HepG2 (cell line): ENCODE measurements at regions not wholly inside any gene's neighbourhood (a gene's known extent, or its start where the extent isn't known, plus 50 kb on each side); places are given as distances from the start of the nearest gene placed in this dataset.

Experiments used
- ATAC-seq: fragments of 200-7000 bp; cut with Tn5 transposase; 3 replicates; pipeline ENCODE4 v1.9.1; 2020; ENCODE audit warnings: mild to moderate bottlenecking, moderate library complexity
- BruUV-seq: library from RNA; stranded (reverse); fragments of 400-500 nt; replicated peaks from 2 replicates; lab custom pipeline; 2021; lab: Mats Ljungman, UMichigan
- CTCF ChIA-PET: fragments of 300-600 bp; formaldehyde crosslinking; extraction: SDS; loops from one replicate; lab custom pipeline; 2021; ENCODE audit warnings: low total read pairs, inconsistent platforms, low intra/inter-chr PET ratio; lab: Yijun Ruan, JAX
- POLR2A ChIA-PET: fragments of 350-600 bp; sonication (Branson Sonifier 250); formaldehyde crosslinking; loops from one replicate; lab custom pipeline; 2020; ENCODE audit warnings: antibody characterized with exemption, inconsistent platforms; lab: Yijun Ruan, JAX
- DNase-seq: peaks from one replicate; pipeline ENCODE4 v3.0.0-alpha.2; 2015; ENCODE audit warnings: low spot score
- FAIRE-seq: peaks from 3 replicates; lab custom pipeline; 2011; peaks lifted over from hg19 to GRCh38; lab: Jason Lieb, UNC
- H2AFZ ChIP-seq: one replicate; pipeline ENCODE4 v1.6.1; 2011; ENCODE audit warnings: low read length, inconsistent platforms
- H3K27ac ChIP-seq: fragments of 300-600 bp; 3 replicates; pipeline ENCODE4 v1.8.0; 2011; ENCODE audit warnings: mixed run types, mild to moderate bottlenecking, mixed read lengths, low read length, inconsistent platforms; ENCODE audit not compliant: insufficient read depth; ENCODE audit errors: extremely low read length
- H3K27me3 ChIP-seq, 2 experiments: fragments of 200-600 bp in 1 of 2; 2 replicates in 1 of 2; 3 replicates in 1 of 2; pipeline versions ENCODE4 v1.6.0 to v1.8.0; 2011; ENCODE audit warnings: low read length in 2 of 2, mild to moderate bottlenecking in 2 of 2, moderate library complexity in 2 of 2, inconsistent platforms in 1 of 2; ENCODE audit not compliant: insufficient read depth in 2 of 2, control insufficient read depth in 1 of 2
- H3K36me3 ChIP-seq, 2 experiments: fragments of 200-600 bp in 1 of 2; replicated peaks in 1 of 2; 2 replicates in 1 of 2; 3 replicates in 1 of 2; pipeline versions ENCODE4 v1.5.1 to v1.8.0; 2011; ENCODE audit warnings: low read length in 2 of 2, inconsistent platforms in 1 of 2; ENCODE audit not compliant: insufficient read depth in 2 of 2, control insufficient read depth in 1 of 2
- H3K4me1 ChIP-seq: 2 replicates; pipeline ENCODE4 v1.5.1; 2012; ENCODE audit warnings: low read length, inconsistent platforms; ENCODE audit not compliant: insufficient read depth
- H3K4me2 ChIP-seq: 2 replicates; pipeline ENCODE4 v1.6.0; 2011; ENCODE audit warnings: low read depth, low read length, inconsistent platforms
- H3K4me3 ChIP-seq, 3 experiments: fragments of 200-600 bp in 1 of 3; sonication (generic), shearing (Covaris generic) in 1 of 3; replicated peaks in 1 of 3; 2 replicates each; pipeline ENCODE4 v1.5.1; 2011 to 2016; ENCODE audit warnings: low read length in 3 of 3, inconsistent platforms in 2 of 3, low read depth in 2 of 3, mild to moderate bottlenecking in 2 of 3, control low read depth in 1 of 3, mixed read lengths in 1 of 3; ENCODE audit not compliant: insufficient read depth in 1 of 3
- H3K79me2 ChIP-seq: one replicate; pipeline ENCODE4 v1.6.1; 2011; ENCODE audit warnings: low read length, inconsistent platforms; ENCODE audit not compliant: insufficient read depth
- H3K9ac ChIP-seq: 2 replicates; pipeline ENCODE4 v1.6.0; 2011; ENCODE audit warnings: mild to moderate bottlenecking, low read depth, low read length, inconsistent platforms; ENCODE audit not compliant: insufficient read depth
- H3K9me3 ChIP-seq: 2 replicates; pipeline ENCODE4 v1.5.1; 2012; ENCODE audit warnings: mild to moderate bottlenecking, low read length
- H4K20me1 ChIP-seq: 2 replicates; pipeline ENCODE4 v1.6.0; 2011; ENCODE audit warnings: inconsistent platforms, mild to moderate bottlenecking, low read length, moderate library complexity; ENCODE audit not compliant: insufficient read depth
- CEBPB ChIP-seq: IDR thresholded peaks from 2 replicates; pipeline ENCODE4 v1.6.1; 2011; ENCODE audit warnings: low read depth, low read length, improper control_type of control experiment, borderline replicate concordance
- EED ChIP-seq: sonication (generic); formaldehyde crosslinking; IDR thresholded peaks from 2 replicates; pipeline ENCODE4 v1.5.0; 2020; ENCODE audit warnings: mild to moderate bottlenecking, missing genetic modification reagents
- ESRRA ChIP-seq: sonication (generic); formaldehyde crosslinking; IDR thresholded peaks from 2 replicates; pipeline ENCODE4 v1.5.1; 2020; ENCODE audit warnings: mild to moderate bottlenecking, low read depth, missing genetic modification reagents
- KMT2A ChIP-seq: sonication (generic); formaldehyde crosslinking; IDR thresholded peaks from 2 replicates; pipeline ENCODE4 v1.4.0; 2020; ENCODE audit warnings: missing genetic modification reagents
- MBD4 ChIP-seq: IDR thresholded peaks from 2 replicates; pipeline ENCODE4 v1.6.1; 2012; ENCODE audit warnings: low read length, inconsistent platforms, borderline replicate concordance
- TCF7 ChIP-seq: sonication (generic); IDR thresholded peaks from 2 replicates; pipeline ENCODE4 v1.6.1; 2016; ENCODE audit warnings: antibody characterized with exemption, low read depth
- ZBTB7A ChIP-seq: sonication (generic); formaldehyde crosslinking; IDR thresholded peaks from 2 replicates; pipeline ENCODE4 v1.8.0; 2022; ENCODE audit warnings: mild to moderate bottlenecking, missing genetic modification reagents
- ZNF446 ChIP-seq: sonication (generic); formaldehyde crosslinking; IDR thresholded peaks from 2 replicates; pipeline ENCODE4 v1.5.0; 2020; ENCODE audit warnings: mild to moderate bottlenecking, missing genetic modification reagents
- ZNF547 ChIP-seq: sonication (generic); formaldehyde crosslinking; IDR thresholded peaks from 2 replicates; pipeline ENCODE4 v1.5.1; 2020; ENCODE audit warnings: mild to moderate bottlenecking, missing genetic modification reagents
- ZSCAN30 ChIP-seq: sonication (generic); formaldehyde crosslinking; IDR thresholded peaks from 2 replicates; pipeline ENCODE4 v1.5.0; 2020; ENCODE audit warnings: mild to moderate bottlenecking, missing genetic modification reagents
- WGBS: methylation state at CpG from one replicate; pipeline ENCODE4 v1.1.6; 2017; ENCODE audit warnings: low lambda C conversion rate; 5-methylcytosine and 5-hydroxymethylcytosine counted together
- in situ Hi-C: cut with HindIII; loops from 2 replicates; pipeline ENCODE4 v1.10.0; 2017; ENCODE audit warnings: low pct_unique_long_range_greater_than_20kb; ENCODE audit not compliant: extremely low pct_ligation_motif_present
- intact Hi-C: fragments of 100-400 bp; cut with micrococcal nuclease; formaldehyde crosslinking; loops from one replicate; pipeline ENCODE4 v1.10.0; 2022; ENCODE audit not compliant: unreplicated experiment
- TF ChIP-seq, protein P1 (sequence below): sonication (generic); formaldehyde crosslinking; IDR thresholded peaks from 2 replicates; pipeline ENCODE4 v1.4.0; 2020; ENCODE audit warnings: missing genetic modification reagents
- TF ChIP-seq, protein P2 (sequence below): sonication (generic); formaldehyde crosslinking; IDR thresholded peaks from 2 replicates; pipeline ENCODE4 v1.4.0; 2020; ENCODE audit warnings: mild to moderate bottlenecking, missing genetic modification reagents
- TF ChIP-seq, protein P3 (sequence below): sonication (generic); formaldehyde crosslinking; IDR thresholded peaks from 2 replicates; pipeline ENCODE4 v1.5.0; 2020; ENCODE audit warnings: mild to moderate bottlenecking, missing genetic modification reagents
- TF ChIP-seq, protein P4 (sequence below): sonication (generic); formaldehyde crosslinking; IDR thresholded peaks from 2 replicates; pipeline ENCODE4 v1.4.0; 2020; ENCODE audit warnings: missing genetic modification reagents

DNA sequence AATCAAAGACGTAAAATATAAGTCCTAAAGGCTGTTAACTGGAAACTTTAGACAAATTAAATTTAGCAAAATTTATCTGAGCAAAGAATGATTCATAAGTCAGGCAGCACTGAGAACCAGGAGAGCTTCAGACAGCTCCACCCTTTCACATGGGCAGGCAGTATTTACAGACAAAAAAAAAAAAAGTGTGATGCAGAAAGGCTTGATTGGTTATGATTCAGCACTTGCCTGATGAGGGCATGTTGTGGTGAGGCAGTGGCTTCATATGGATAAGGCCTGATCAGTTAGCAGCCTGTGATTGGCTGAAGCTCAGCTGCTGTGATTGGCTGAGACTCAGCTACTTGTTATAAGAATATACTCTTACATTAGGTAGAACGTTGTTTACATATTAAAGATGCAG is 495.4 kb upstream of the POM121L12 start (continued):
- TF ChIP-seq, protein P1, sequence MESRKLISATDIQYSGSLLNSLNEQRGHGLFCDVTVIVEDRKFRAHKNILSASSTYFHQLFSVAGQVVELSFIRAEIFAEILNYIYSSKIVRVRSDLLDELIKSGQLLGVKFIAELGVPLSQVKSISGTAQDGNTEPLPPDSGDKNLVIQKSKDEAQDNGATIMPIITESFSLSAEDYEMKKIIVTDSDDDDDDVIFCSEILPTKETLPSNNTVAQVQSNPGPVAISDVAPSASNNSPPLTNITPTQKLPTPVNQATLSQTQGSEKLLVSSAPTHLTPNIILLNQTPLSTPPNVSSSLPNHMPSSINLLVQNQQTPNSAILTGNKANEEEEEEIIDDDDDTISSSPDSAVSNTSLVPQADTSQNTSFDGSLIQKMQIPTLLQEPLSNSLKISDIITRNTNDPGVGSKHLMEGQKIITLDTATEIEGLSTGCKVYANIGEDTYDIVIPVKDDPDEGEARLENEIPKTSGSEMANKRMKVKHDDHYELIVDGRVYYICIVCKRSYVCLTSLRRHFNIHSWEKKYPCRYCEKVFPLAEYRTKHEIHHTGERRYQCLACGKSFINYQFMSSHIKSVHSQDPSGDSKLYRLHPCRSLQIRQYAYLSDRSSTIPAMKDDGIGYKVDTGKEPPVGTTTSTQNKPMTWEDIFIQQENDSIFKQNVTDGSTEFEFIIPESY (CRISPR knock-in tag): no peak
- TF ChIP-seq, protein P2, sequence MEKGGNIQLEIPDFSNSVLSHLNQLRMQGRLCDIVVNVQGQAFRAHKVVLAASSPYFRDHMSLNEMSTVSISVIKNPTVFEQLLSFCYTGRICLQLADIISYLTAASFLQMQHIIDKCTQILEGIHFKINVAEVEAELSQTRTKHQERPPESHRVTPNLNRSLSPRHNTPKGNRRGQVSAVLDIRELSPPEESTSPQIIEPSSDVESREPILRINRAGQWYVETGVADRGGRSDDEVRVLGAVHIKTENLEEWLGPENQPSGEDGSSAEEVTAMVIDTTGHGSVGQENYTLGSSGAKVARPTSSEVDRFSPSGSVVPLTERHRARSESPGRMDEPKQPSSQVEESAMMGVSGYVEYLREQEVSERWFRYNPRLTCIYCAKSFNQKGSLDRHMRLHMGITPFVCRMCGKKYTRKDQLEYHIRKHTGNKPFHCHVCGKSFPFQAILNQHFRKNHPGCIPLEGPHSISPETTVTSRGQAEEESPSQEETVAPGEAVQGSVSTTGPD (CRISPR knock-in tag): no peak
- TF ChIP-seq, protein P3, sequence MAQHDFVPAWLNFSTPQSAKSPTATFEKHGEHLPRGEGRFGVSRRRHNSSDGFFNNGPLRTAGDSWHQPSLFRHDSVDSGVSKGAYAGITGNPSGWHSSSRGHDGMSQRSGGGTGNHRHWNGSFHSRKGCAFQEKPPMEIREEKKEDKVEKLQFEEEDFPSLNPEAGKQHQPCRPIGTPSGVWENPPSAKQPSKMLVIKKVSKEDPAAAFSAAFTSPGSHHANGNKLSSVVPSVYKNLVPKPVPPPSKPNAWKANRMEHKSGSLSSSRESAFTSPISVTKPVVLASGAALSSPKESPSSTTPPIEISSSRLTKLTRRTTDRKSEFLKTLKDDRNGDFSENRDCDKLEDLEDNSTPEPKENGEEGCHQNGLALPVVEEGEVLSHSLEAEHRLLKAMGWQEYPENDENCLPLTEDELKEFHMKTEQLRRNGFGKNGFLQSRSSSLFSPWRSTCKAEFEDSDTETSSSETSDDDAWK (CRISPR knock-in tag): no peak
- no peak for TF ChIP-seq ZNF547 (CRISPR knock-in tag)
- no peak for TF ChIP-seq ESRRA (CRISPR knock-in tag)
- no peak for TF ChIP-seq MBD4
- TF ChIP-seq, all 625 proteins: peak for 0

DNA sequence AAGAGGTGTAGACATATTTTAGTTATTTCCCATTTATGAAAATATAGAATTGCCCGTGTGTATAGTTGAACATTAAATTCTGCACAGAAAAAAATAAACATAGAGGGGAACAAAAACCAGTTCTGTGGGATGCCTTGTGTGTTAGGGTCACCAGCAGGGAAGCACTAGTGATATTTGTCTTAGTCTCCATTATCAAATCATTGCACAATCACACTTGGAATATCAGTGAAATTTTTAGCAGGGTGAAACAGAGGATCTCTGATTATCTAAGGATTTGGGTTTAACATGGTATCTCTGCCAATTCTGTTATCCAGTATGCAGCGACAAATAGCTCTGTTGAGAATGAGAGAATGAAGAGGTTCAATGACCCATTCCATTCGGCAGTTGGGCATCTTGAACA is 496.0 kb upstream of the POM121L12 start:
- H2AFZ ChIP-seq: no peak overlapping the region
- no peak overlapping the region for H3K4me2 ChIP-seq
- H3K4me3 ChIP-seq: no peak overlapping the region
- H3K36me3 ChIP-seq: no peaks in the 10 kb centered on the region
- TF ChIP-seq TCF7: no peak
- TF ChIP-seq, protein P4, sequence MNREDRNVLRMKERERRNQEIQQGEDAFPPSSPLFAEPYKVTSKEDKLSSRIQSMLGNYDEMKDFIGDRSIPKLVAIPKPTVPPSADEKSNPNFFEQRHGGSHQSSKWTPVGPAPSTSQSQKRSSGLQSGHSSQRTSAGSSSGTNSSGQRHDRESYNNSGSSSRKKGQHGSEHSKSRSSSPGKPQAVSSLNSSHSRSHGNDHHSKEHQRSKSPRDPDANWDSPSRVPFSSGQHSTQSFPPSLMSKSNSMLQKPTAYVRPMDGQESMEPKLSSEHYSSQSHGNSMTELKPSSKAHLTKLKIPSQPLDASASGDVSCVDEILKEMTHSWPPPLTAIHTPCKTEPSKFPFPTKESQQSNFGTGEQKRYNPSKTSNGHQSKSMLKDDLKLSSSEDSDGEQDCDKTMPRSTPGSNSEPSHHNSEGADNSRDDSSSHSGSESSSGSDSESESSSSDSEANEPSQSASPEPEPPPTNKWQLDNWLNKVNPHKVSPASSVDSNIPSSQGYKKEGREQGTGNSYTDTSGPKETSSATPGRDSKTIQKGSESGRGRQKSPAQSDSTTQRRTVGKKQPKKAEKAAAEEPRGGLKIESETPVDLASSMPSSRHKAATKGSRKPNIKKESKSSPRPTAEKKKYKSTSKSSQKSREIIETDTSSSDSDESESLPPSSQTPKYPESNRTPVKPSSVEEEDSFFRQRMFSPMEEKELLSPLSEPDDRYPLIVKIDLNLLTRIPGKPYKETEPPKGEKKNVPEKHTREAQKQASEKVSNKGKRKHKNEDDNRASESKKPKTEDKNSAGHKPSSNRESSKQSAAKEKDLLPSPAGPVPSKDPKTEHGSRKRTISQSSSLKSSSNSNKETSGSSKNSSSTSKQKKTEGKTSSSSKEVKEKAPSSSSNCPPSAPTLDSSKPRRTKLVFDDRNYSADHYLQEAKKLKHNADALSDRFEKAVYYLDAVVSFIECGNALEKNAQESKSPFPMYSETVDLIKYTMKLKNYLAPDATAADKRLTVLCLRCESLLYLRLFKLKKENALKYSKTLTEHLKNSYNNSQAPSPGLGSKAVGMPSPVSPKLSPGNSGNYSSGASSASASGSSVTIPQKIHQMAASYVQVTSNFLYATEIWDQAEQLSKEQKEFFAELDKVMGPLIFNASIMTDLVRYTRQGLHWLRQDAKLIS (CRISPR knock-in tag): no peak
- TF ChIP-seq ZBTB7A (CRISPR knock-in tag): no peak
- TF ChIP-seq KMT2A (CRISPR knock-in tag): no peak
- TF ChIP-seq ZSCAN30 (CRISPR knock-in tag): no peak
- no peak for TF ChIP-seq EED
- TF ChIP-seq ZNF446 (CRISPR knock-in tag): no peak
- peak; percentile 55; the same call in 1 of the 2 replicates for TF ChIP-seq CEBPB
- intact Hi-C loops: no loop called here
- peaks cover 74% of the 10 kb centered on the region for H3K9me3 ChIP-seq
- in situ Hi-C loops: no loop called here
- no peaks in the 10 kb centered on the region for H3K4me1 ChIP-seq
- FAIRE-seq (no peak), ATAC-seq (no peak), DNase-seq (no peak)
- no peaks in the 10 kb centered on the region for H3K27me3 ChIP-seq
- CTCF ChIA-PET: no interaction called here
- 32% methylated on average over 3 of the region's 3 CpGs for WGBS
- H3K27ac ChIP-seq: no peak overlapping the region
- POLR2A ChIA-PET: no interaction called here
- H3K9ac ChIP-seq: no peak overlapping the region
- H4K20me1 ChIP-seq: no peaks in the 10 kb centered on the region
- BruUV-seq: no TSS peak
- no peaks in the 10 kb centered on the region for H3K79me2 ChIP-seq
